ENCODE measurements at regions not wholly inside any gene's neighbourhood (a gene's known extent, or its start where the extent isn't known, plus 50 kb on each side); places are given as distances from the start of the nearest gene placed in this dataset.
"Not testable (repeated sequence)": the region's sequence is repeated elsewhere in the genome, so short reads cannot be mapped to it uniquely, and the experiment has no call there.

- intact Hi-C loops (cut with DNase I), result loop anchor here (10.0 kb wide), 1 partner anchor 195 kb away; no protein-coding TSS in a partner anchor
- Histone ChIP-seq H3K4me3 (replicated peaks in 1 of 3) (no peak overlapping the region), H3K36me3 (no peaks in the 10 kb centered on the region), H3K4me1 (no peaks in the 10 kb centered on the region), H3K27me3 (no peaks in the 10 kb centered on the region), H3K9me3 (no peaks in the 10 kb centered on the region), H3K27ac (no peak overlapping the region)
- no peak for DNase-seq
- 86 to 96% methylated on average over 7 of the region's 7 CpGs for WGBS, 2 donors
- TF ChIP-seq CTCF (IDR thresholded peaks at IDR 0.05) (no peak), POLR2A (IDR thresholded peaks at IDR 0.05) (no peak)
These were observed 87.7 kb upstream of the SLC45A1 start for GRCh38 chr1:8230292-8230621.

GRCh38 chr1:8228253-8228652, 89.7 kb upstream of the SLC45A1 start:
- no peak for DNase-seq
- Histone ChIP-seq H3K4me1 (no peaks in the 10 kb centered on the region), H3K9me3 (no peaks in the 10 kb centered on the region), H3K4me3 (replicated peaks in 1 of 3) (no peak overlapping the region), H3K27ac (no peak overlapping the region), H3K36me3 (no peaks in the 10 kb centered on the region), H3K27me3 (no peaks in the 10 kb centered on the region)
- intact Hi-C loops (cut with DNase I), result no loop called here
- TF ChIP-seq POLR2A (IDR thresholded peaks at IDR 0.05), result no peak
- no peak for TF ChIP-seq CTCF (IDR thresholded peaks at IDR 0.05)
- WGBS, 2 donors, result 90 to 96% methylated on average over 2 of the region's 2 CpGs

- H3K27me3 ChIP-seq; DNase-seq; H3K4me3 ChIP-seq (replicated peaks in 1 of 3); H3K36me3 ChIP-seq; H3K27ac ChIP-seq; H3K9me3 ChIP-seq; intact Hi-C loops (cut with DNase I); H3K4me1 ChIP-seq: not testable (repeated sequence)
- 97% methylated on average over 2 of the region's 2 CpGs for WGBS, 2 donors
These were observed 90.2 kb upstream of the SLC45A1 start for GRCh38 chr1:8227674-8228073.

- H3K4me3 ChIP-seq (replicated peaks in 1 of 3), result no peak overlapping the region
- no peaks in the 10 kb centered on the region for H3K4me1 ChIP-seq
- TF ChIP-seq POLR2A (IDR thresholded peaks at IDR 0.05), result no peak
- TF ChIP-seq CTCF (IDR thresholded peaks at IDR 0.05), result no peak
- H3K36me3 ChIP-seq, result no peaks in the 10 kb centered on the region
- no peaks in the 10 kb centered on the region for H3K9me3 ChIP-seq
- no peak for DNase-seq
- H3K27ac ChIP-seq, result no peak overlapping the region
- intact Hi-C loops (cut with DNase I), result no loop called here
- H3K27me3 ChIP-seq, result no peaks in the 10 kb centered on the region
- 80% methylated on average over 5 of the region's 5 CpGs for WGBS, 2 donors
These were observed 91.2 kb upstream of the SLC45A1 start for GRCh38 chr1:8226747-8227146.

GRCh38 chr1:8226024-8226423, 91.9 kb upstream of the SLC45A1 start:
- intact Hi-C loops (cut with DNase I); H3K4me1 ChIP-seq; DNase-seq; H3K4me3 ChIP-seq (replicated peaks in 1 of 3); H3K27ac ChIP-seq; H3K27me3 ChIP-seq; H3K9me3 ChIP-seq; H3K36me3 ChIP-seq: not testable (repeated sequence)
- 82 to 91% methylated on average over 5 of the region's 5 CpGs for WGBS, 2 donors

- Histone ChIP-seq H3K4me3 (replicated peaks in 1 of 3) (no peak overlapping the region), H3K27ac (no peak overlapping the region), H3K4me1 (no peaks in the 10 kb centered on the region), H3K9me3 (no peaks in the 10 kb centered on the region), H3K36me3 (no peaks in the 10 kb centered on the region), H3K27me3 (no peaks in the 10 kb centered on the region)
- WGBS, 2 donors, result 83 to 86% methylated on average over 5 of the region's 5 CpGs
- TF ChIP-seq CTCF (IDR thresholded peaks at IDR 0.05) (no peak), POLR2A (IDR thresholded peaks at IDR 0.05) (no peak)
- DNase-seq, result no peak
- intact Hi-C loops (cut with DNase I), result no loop called here
These were observed 94.4 kb upstream of the SLC45A1 start for GRCh38 chr1:8223526-8223925.
